Heart left ventricle (tissue), 16 donors: ENCODE measurements at regions not wholly inside any gene's neighbourhood (a gene's known extent, or its start where the extent isn't known, plus 50 kb on each side); places are given as distances from the start of the nearest gene placed in this dataset.
"Not testable (repeated sequence)": the region's sequence is repeated elsewhere in the genome, so short reads cannot be mapped to it uniquely, and the experiment has no call there.

Experiments used
- ATAC-seq, 4 donors: fragments of 200-7000 bp; cut with Tn5 transposase; one replicate each; pipeline ENCODE4 v1.9.1; 2020 to 2022; ENCODE audit warnings: moderate library complexity in 4 of 4, mild to moderate bottlenecking in 3 of 4, moderate number of reproducible peaks in 1 of 4
- DNase-seq, 5 donors: peaks; one replicate each; pipeline ENCODE4 v3.0.0-alpha.2; 2020
- H3K27ac ChIP-seq, 12 donors: fragments of 200-600 bp; sonication (generic) in 4 of 12; one replicate each; pipeline versions ENCODE4 v1.5.0 to v1.8.0; 2016 to 2022; ENCODE audit warnings: mild to moderate bottlenecking in 2 of 12
- H3K27me3 ChIP-seq, 9 donors: fragments of 200-600 bp; sonication (generic) in 2 of 9; one replicate each; pipeline versions ENCODE4 v1.5.1 to v1.8.0; 2016 to 2022; ENCODE audit warnings: mild to moderate bottlenecking in 3 of 9
- H3K36me3 ChIP-seq, 9 donors: fragments of 200-600 bp; sonication (generic) in 2 of 9; one replicate each; pipeline versions ENCODE4 v1.5.0 to v1.8.0; 2018 to 2022; ENCODE audit warnings: mild to moderate bottlenecking in 2 of 9
- H3K4me1 ChIP-seq, 12 donors: fragments of 200-600 bp; sonication (generic) in 4 of 12; one replicate each; pipeline versions ENCODE4 v1.5.0 to v1.8.0; 2016 to 2022; ENCODE audit warnings: mild to moderate bottlenecking in 3 of 12
- H3K4me3 ChIP-seq, 12 donors: fragments of 200-600 bp; sonication (generic) in 4 of 12; one replicate each; pipeline versions ENCODE4 v1.5.0 to v1.8.0; 2017 to 2022; ENCODE audit warnings: mild to moderate bottlenecking in 9 of 12, moderate library complexity in 4 of 12
- H3K9me3 ChIP-seq, 12 donors: fragments of 200-600 bp; sonication (generic) in 4 of 12; one replicate each; pipeline versions ENCODE4 v1.5.0 to v1.8.0; 2016 to 2022; ENCODE audit warnings: mild to moderate bottlenecking in 1 of 12
- POLR2A ChIP-seq, 2 donors: fragments of 450-650 bp; IDR thresholded peaks; one replicate each; pipeline ENCODE4 v1.6.1; 2017; ENCODE audit warnings: antibody characterized with exemption in 2 of 2, mild to moderate bottlenecking in 2 of 2, moderate library complexity in 2 of 2
- WGBS, 4 donors: extraction: QIAGEN DNeasy Blood & Tissue Kit in 2 of 4; methylation state at CpG; one replicate each; pipeline versions ENCODE4 v1.1.5 to v1.1.7; 2013 to 2018; 5-methylcytosine and 5-hydroxymethylcytosine counted together
- intact Hi-C, 10 donors: fragments of 100-400 bp; cut with DNase I; formaldehyde crosslinking; loops; one replicate each; pipeline versions ENCODE4 v1.11.1 to v1.14.2; 2022
- TF ChIP-seq, protein P1 (sequence below), 12 donors: fragments of 200-600 bp; sonication (generic) in 4 of 12; IDR thresholded peaks; one replicate each; pipeline versions ENCODE4 v1.5.0 to v1.8.0; 2018 to 2022; ENCODE audit warnings: antibody characterized with exemption in 12 of 12, mild to moderate bottlenecking in 5 of 12
- donor health status: ischemic (EF 13 %, LVEDD 7.1; RV severe dilation, severe dysfunction).
- donor health status: healthy with polysubstance abuse.
- donor health status: DM: no; HTN: yes; CAD: no.
- donor health status: DM: no; HTN: no; CAD: no.
- donor health status: ischemic (EF 25% LVEDD 6.9; RV normal size, moderate dysfunction).
- donor health status: ischemic (EF 25% LVEDD 5.7; RV mildly dilated, moderate dysfunction).
- donor health status: healthy.
- donor health status: DM: yes; HTN: yes; CAD: no.
- donor health status: ischemic (EF 35%, LVEDD 5.7; RV mildly dilated, moderate dysfunction).
- donor health status: nonischemic (EF 11% LVEDD 7.7; RV severe dilation, severe dysfunction).
- donor health status: DM: yes; HTN: yes; CAD: no.
- donor health status: PGD.
- donor health status: ischemic (EF 29% LVEDD 5.4; RV normal size, mild dysfunction).
- donor health status: nonischemic (EF 23%, LVEDD 6.1; RV moderate dilation, normal function).

DNA sequence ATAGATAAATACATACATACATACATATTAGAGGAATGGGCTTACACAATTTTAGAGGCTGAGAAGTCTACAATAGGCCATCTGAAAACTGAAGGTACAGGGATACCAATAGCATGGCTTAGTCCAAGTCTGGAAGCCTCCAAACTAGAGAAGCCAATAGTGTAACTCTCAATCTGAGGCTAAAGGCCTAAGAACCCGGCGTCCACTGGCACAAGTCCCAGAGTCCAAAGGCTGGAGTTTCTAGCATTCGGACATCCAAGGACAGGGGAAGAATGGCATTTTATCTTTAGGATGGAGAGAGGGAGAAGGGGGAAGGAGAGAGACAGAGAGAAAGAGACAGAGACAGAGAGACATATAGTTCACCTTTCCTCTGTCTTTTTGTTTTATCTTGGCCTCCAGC, 63.7 kb upstream of the SYT4 start:
- Histone ChIP-seq H3K4me3 (no peak overlapping the region), H3K4me1 (no peaks in the 10 kb centered on the region), H3K9me3 (peaks cover 0 to 17% (median 3%) of the 10 kb centered on the region in 12 donors), H3K36me3 (no peaks in the 10 kb centered on the region), H3K27me3 (no peaks in the 10 kb centered on the region), H3K27ac (no peak overlapping the region)
- DNase-seq (no peak), ATAC-seq (no peak)
- 74 to 87% (median 81%) methylated on average over 3 of the region's 3 CpGs for WGBS, 4 donors
- intact Hi-C loops, result loop anchor here in 1 of 10 donors (10.0 kb wide), 1 partner anchor 64 kb away; no protein-coding TSS in a partner anchor
- no peak for TF ChIP-seq POLR2A (IDR thresholded peaks at IDR 0.05)
- TF ChIP-seq, protein P1, sequence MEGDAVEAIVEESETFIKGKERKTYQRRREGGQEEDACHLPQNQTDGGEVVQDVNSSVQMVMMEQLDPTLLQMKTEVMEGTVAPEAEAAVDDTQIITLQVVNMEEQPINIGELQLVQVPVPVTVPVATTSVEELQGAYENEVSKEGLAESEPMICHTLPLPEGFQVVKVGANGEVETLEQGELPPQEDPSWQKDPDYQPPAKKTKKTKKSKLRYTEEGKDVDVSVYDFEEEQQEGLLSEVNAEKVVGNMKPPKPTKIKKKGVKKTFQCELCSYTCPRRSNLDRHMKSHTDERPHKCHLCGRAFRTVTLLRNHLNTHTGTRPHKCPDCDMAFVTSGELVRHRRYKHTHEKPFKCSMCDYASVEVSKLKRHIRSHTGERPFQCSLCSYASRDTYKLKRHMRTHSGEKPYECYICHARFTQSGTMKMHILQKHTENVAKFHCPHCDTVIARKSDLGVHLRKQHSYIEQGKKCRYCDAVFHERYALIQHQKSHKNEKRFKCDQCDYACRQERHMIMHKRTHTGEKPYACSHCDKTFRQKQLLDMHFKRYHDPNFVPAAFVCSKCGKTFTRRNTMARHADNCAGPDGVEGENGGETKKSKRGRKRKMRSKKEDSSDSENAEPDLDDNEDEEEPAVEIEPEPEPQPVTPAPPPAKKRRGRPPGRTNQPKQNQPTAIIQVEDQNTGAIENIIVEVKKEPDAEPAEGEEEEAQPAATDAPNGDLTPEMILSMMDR (IDR thresholded peaks at IDR 0.05), result no peak

DNA sequence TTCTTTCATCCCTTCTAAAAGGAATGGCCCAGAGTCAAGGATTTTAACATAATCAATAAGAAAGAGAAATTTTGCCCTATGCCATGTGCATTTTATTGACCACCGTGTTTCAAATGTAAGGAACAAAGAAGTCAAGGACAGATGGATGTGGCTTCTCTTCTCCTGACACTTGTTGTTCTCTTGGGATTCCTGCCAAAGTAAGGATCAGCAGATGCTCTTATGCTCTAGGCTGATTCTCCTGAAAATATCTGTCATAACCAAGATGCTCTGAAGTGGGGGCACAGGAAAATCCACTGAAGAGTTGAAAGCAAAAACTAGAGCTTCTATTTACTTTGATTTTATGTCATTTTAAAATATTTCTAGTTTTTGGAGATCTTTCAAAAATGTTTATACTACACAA, 72.9 kb upstream of the SYT4 start:
- Histone ChIP-seq H3K27ac (no peak overlapping the region), H3K4me1 (no peaks in the 10 kb centered on the region), H3K36me3 (no peaks in the 10 kb centered on the region), H3K4me3 (no peak overlapping the region), H3K9me3 (no peaks in the 10 kb centered on the region), H3K27me3 (no peaks in the 10 kb centered on the region)
- no peak for ATAC-seq
- no peak for DNase-seq
- WGBS, 4 donors, result 82 to 89% (median 84%) methylated on average over 1 of the region's 1 CpG
- TF ChIP-seq, protein P1 (IDR thresholded peaks at IDR 0.05), result no peak
- TF ChIP-seq POLR2A (IDR thresholded peaks at IDR 0.05), result no peak
- intact Hi-C loops, result no loop called here

- TF ChIP-seq, protein P1 (IDR thresholded peaks at IDR 0.05), result no peak
- TF ChIP-seq POLR2A (IDR thresholded peaks at IDR 0.05), result no peak
- no peaks in the 10 kb centered on the region for H3K9me3 ChIP-seq
- intact Hi-C loops, result no loop called here
- DNase-seq (no peak), ATAC-seq (no peak)
- H3K4me3 ChIP-seq, result no peak overlapping the region
- H3K36me3 ChIP-seq, result no peaks in the 10 kb centered on the region
- H3K27ac ChIP-seq, result no peak overlapping the region
- no peaks in the 10 kb centered on the region for H3K4me1 ChIP-seq
- H3K27me3 ChIP-seq, result no peaks in the 10 kb centered on the region
Measured at GRCh38 chr18:43364535-43364934, 87.2 kb upstream of the SYT4 start.

DNA sequence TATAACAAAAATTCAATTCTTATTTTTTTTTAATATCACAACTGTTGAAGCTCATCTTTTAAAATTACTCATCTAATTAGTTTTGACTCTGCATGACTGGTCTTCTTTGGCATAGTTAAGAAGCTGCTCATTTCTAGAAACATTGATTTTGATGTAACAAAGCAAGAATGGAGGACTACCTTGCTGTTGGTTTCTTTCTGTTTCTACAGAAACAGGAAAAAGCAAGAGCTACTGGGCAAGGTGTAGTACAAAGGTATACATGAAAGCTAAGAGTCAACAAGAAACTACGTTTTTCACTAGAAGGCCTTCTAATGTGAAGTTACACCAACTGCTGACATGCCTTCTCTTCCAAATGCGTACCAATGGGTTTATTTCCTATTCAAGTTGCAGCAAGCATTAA, 90.6 kb upstream of the SYT4 start:
- ATAC-seq, result no peak
- Histone ChIP-seq H3K36me3 (no peaks in the 10 kb centered on the region), H3K27ac (no peak overlapping the region), H3K27me3 (no peaks in the 10 kb centered on the region), H3K4me1 (no peaks in the 10 kb centered on the region), H3K9me3 (no peaks in the 10 kb centered on the region), H3K4me3 (no peak overlapping the region)
- intact Hi-C loops, result no loop called here
- TF ChIP-seq, protein P1 (IDR thresholded peaks at IDR 0.05), result no peak
- no peak for TF ChIP-seq POLR2A (IDR thresholded peaks at IDR 0.05)
- 60 to 83% (median 78%) methylated on average over 2 of the region's 2 CpGs for WGBS, 4 donors
- DNase-seq, result no peak

DNA sequence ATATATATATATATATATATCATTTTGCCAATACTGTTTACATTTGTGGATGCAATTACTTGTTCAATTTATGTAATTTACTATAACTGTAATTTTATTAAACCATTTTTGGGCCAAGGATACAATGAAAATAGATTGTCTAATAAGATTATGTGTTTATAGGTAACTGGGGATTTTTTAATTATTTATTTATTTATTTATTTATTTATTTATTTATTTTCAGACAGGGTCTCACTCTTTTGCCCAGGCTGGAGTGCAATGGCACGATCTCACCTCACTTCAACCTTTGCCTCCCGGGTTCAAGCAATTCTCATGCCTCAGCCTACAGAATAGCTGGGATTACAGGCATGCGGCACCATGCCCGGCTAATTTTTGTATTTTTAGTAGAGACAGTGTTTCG, 92.0 kb upstream of the SYT4 start:
- WGBS, 4 donors, result 83 to 92% (median 89%) methylated on average over 5 of the region's 5 CpGs
- H3K4me3 ChIP-seq, H3K9me3 ChIP-seq, H3K36me3 ChIP-seq, ATAC-seq, H3K27ac ChIP-seq, H3K4me1 ChIP-seq, intact Hi-C loops, DNase-seq, H3K27me3 ChIP-seq: not testable (repeated sequence)
